ENCODE measurements at regions not wholly inside any gene's neighbourhood (a gene's known extent, or its start where the extent isn't known, plus 50 kb on each side); places are given as distances from the start of the nearest gene placed in this dataset.

DNA sequence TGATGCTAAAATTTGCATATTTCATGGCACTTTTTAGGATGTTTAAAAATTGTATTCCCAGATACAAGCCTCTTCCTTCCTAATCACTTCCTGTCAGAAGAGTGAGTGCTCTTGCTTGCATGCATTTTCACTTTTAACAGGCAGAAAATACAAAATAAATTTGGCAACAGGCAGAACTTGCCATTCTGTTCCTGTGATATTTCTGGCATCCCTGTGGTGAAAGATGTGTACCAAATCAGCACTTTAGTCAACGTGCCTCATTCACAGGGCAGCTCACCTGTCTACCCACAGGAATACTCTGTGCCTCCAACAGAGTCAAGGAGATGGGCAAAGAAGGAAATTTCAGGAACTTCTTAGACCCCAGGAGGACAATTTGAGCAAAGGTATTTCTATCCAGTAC lies 360.9 kb downstream of the AKAIN1 start:
- no peak for ATAC-seq (replicated peaks in 6 of 8)
- H3K4me1 ChIP-seq (replicated peaks in 1 of 2) = peaks cover 8 to 17% of the 10 kb centered on the region in 2 donors
- H3K4me3 ChIP-seq = no peak overlapping the region
- in situ Hi-C loops (cut with MboI; ENCODE audit: low pct_unique_long_range_greater_than_20kb in 2 of 9, low sequenced_read_pairs in 9 of 9, unreplicated experiment in 9 of 9) = no loop called here
- 0 to 100% (median 43%) methylated on average over 1 of the region's 1 CpG; no CpG with 5 or more reads in 3 of the 10 experiments for WGBS, 10 experiments
- H3K27ac ChIP-seq = no peak overlapping the region

DNA sequence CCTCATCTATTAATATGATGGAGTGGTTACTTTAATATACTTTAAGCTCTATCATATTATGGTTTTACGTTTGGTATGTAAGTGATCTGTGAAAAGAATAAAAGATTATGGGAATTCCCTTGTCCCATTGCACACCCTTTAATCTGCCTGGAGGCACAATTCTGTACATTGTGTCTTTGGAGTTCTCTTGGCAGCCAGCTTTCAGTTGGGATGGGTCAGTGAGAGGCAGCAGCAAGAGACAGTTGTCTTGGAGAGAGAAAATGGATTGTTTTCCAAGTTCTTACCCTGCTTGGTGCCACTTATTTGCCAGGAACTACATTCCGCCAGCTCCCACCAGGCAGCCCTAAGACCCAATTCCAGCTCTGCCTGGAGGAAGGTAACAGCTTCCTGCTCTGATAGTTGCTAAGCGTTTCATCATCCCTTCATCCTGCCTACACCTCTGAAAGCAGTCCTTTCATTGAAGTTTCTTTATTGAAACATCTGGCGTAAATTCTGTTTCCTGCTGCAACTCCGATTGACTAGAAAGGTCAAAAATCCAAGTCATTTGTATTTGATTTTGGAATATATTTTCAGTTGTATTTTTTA lies 365.2 kb downstream of the AKAIN1 start:
- Histone ChIP-seq H3K4me1 (replicated peaks in 1 of 2) (peaks cover 8 to 17% of the 10 kb centered on the region in 2 donors), H3K4me3 (no peak overlapping the region), H3K27ac (peak overlapping the region; percentile 54 to 58)
- WGBS, 10 experiments = 0 to 93% (median 70%) methylated on average over 2 to 5 of the region's 5 CpGs; no CpG with 5 or more reads in 1 of the 10 experiments
- ATAC-seq (replicated peaks in 6 of 8) = peak in 5 of 8 experiments; percentile 57 to 99 (median 76)
- in situ Hi-C loops (cut with MboI; ENCODE audit: low pct_unique_long_range_greater_than_20kb in 2 of 9, low sequenced_read_pairs in 9 of 9, unreplicated experiment in 9 of 9) = no loop called here

DNA sequence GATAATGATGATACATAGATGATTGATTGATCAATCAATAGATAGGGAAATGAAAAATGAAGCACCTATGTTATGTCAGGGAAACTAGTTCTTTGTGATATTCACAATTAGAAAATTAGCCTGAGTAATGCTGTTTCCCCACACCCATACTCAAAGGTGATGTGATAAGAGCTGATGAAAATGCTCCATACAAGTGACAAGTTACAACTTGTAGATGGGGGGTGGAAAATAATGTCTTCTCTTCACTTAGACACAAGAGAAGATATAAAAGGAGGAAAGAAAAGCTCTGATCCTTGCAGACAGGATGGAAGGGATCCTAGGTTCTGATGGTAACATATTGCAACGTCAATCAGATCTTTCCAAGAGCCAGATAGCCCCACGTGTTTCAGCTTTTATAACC lies 365.9 kb downstream of the AKAIN1 start:
- H3K4me3 ChIP-seq = no peak overlapping the region
- ATAC-seq (replicated peaks in 6 of 8) = no peak
- in situ Hi-C loops (cut with MboI; ENCODE audit: low pct_unique_long_range_greater_than_20kb in 2 of 9, low sequenced_read_pairs in 9 of 9, unreplicated experiment in 9 of 9) = no loop called here
- WGBS, 10 experiments = 0 to 94% (median 77%) methylated on average over 1 to 2 of the region's 2 CpGs; no CpG with 5 or more reads in 4 of the 10 experiments
- H3K27ac ChIP-seq = no peak overlapping the region
- peaks cover 8 to 17% of the 10 kb centered on the region in 2 donors for H3K4me1 ChIP-seq (replicated peaks in 1 of 2)

DNA sequence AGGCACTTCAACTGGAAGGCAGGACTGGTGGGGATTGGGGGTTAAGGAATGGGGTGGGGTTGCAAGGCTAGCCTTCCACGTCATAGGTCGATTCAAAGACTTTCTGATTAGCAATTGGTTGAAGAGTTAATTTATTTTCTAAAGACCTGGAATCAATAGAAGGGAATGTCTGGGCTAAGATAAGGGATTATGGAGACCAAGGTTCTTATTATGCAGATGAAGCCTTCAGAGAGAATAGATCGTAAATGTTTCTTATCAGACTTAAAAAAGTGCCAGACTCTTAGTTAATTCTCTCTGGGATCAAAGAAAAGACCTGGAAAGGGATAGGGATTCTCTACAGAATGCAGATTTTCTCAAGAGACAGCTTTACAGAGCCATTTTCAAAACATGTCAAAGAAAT lies 368.0 kb upstream of the DLGAP1 start:
- Histone ChIP-seq H3K4me1 (replicated peaks in 1 of 2) (no peaks in the 10 kb centered on the region), H3K27ac (no peak overlapping the region), H3K4me3 (no peak overlapping the region)
- in situ Hi-C loops (cut with MboI; ENCODE audit: low pct_unique_long_range_greater_than_20kb in 2 of 9, low sequenced_read_pairs in 9 of 9, unreplicated experiment in 9 of 9) = no loop called here
- WGBS, 10 experiments = 0 to 76% (median 33%) methylated on average over 1 to 3 of the region's 3 CpGs; no CpG with 5 or more reads in 4 of the 10 experiments
- ATAC-seq (replicated peaks in 6 of 8) = no peak

DNA sequence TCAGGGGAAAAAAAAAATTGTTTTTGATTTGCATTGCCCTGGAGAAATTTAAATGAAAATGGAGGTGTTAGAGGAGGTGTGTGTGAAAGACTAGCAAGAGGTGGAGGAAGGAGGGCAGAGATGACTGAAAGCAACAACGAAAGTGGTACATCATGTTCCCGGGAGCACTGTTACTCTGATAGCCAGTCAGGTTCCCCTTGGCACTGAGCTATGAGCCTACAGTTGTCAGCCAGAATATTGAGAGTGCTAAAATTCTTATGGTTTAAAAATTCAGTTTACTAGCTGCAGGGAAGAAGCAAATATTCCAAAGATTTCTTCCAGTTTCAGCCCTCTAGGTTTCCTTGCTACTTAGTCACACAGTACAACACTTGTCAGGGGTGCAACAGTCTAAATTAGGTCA lies 366.7 kb upstream of the DLGAP1 start:
- Histone ChIP-seq H3K27ac (no peak overlapping the region), H3K4me3 (no peak overlapping the region), H3K4me1 (replicated peaks in 1 of 2) (no peaks in the 10 kb centered on the region)
- in situ Hi-C loops (cut with MboI; ENCODE audit: low pct_unique_long_range_greater_than_20kb in 2 of 9, low sequenced_read_pairs in 9 of 9, unreplicated experiment in 9 of 9) = no loop called here
- 0 to 87% (median 60%) methylated on average over 1 to 2 of the region's 2 CpGs; no CpG with 5 or more reads in 3 of the 10 experiments for WGBS, 10 experiments
- ATAC-seq (replicated peaks in 6 of 8) = no peak

DNA sequence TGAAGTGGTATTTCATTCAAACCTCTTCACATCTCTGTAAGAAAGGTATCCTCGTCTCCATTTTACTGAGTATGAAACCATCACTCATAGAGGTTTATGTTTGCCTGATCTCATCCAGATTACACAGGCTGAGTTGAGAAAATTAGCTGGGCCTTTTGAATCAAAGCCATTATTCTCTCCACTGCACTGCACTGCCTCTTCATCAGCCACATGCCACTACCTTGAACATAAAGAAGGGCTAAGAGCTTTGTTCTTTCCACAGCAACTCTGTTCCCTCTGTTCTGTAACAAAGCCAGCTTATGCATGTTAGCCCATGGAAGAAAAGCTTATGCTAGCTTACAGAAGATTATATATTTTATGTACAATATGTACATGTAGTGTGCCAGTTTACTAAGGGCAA lies 362.6 kb upstream of the DLGAP1 start:
- Histone ChIP-seq H3K4me1 (replicated peaks in 1 of 2) (no peaks in the 10 kb centered on the region), H3K4me3 (no peak overlapping the region), H3K27ac (no peak overlapping the region)
- 33 to 100% (median 90%) methylated on average over 1 of the region's 1 CpG; no CpG with 5 or more reads in 6 of the 10 experiments for WGBS, 10 experiments
- in situ Hi-C loops (cut with MboI; ENCODE audit: low pct_unique_long_range_greater_than_20kb in 2 of 9, low sequenced_read_pairs in 9 of 9, unreplicated experiment in 9 of 9) = no loop called here
- ATAC-seq (replicated peaks in 6 of 8) = peak in 4 of 8 experiments; percentile 23 to 59 (median 48)

DNA sequence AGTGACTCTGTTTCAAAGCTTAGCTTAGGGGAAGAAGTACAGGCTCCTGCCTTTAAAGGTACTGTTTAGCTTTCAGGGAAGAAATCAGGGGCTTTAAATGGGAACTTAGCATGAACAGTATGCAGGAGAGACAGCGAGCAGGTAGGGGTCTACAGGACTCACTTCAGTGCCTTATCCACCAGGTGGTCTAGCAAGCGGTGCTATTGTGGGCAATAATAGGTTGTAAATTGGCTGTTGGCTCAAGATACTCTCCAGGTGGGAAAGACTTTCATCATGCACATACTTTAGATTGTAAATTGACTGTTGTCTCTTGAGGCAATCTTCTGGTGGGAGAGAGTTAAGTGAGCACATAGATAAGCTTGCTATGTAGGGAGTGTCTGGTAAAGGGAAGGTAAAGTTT lies 358.6 kb upstream of the DLGAP1 start:
- H3K4me1 ChIP-seq (replicated peaks in 1 of 2) = no peaks in the 10 kb centered on the region
- WGBS, 10 experiments = 0 to 100% (median 60%) methylated on average over 1 to 2 of the region's 2 CpGs; no CpG with 5 or more reads in 5 of the 10 experiments
- no peak overlapping the region for H3K27ac ChIP-seq
- no peak for ATAC-seq (replicated peaks in 6 of 8)
- in situ Hi-C loops (cut with MboI; ENCODE audit: low pct_unique_long_range_greater_than_20kb in 2 of 9, low sequenced_read_pairs in 9 of 9, unreplicated experiment in 9 of 9) = no loop called here
- H3K4me3 ChIP-seq = no peak overlapping the region

DNA sequence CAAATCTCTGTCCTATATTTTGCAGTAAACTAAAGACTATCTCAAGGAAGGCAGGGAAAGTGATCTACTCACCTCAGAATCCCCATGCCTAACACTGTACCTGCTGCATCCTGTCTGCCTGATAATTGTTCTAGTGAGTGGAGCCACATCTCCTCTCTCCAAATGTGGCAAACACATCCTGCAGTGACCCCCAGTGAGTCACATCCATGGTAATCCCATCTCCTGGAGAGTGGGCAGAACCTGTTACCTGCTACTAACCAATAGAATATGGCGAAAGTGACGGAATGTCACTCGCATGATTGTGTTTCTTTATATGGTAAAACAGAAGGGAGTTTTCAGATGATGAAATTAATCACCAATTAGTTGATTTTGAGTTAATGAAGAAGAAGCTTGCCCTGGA lies 353.8 kb upstream of the DLGAP1 start:
- Histone ChIP-seq H3K27ac (no peak overlapping the region), H3K4me3 (no peak overlapping the region), H3K4me1 (replicated peaks in 1 of 2) (no peaks in the 10 kb centered on the region)
- in situ Hi-C loops (cut with MboI; ENCODE audit: low pct_unique_long_range_greater_than_20kb in 2 of 9, low sequenced_read_pairs in 9 of 9, unreplicated experiment in 9 of 9) = no loop called here
- no peak for ATAC-seq (replicated peaks in 6 of 8)
- WGBS, 10 experiments = 0 to 100% (median 67%) methylated on average over 1 to 3 of the region's 3 CpGs; no CpG with 5 or more reads in 3 of the 10 experiments

DNA sequence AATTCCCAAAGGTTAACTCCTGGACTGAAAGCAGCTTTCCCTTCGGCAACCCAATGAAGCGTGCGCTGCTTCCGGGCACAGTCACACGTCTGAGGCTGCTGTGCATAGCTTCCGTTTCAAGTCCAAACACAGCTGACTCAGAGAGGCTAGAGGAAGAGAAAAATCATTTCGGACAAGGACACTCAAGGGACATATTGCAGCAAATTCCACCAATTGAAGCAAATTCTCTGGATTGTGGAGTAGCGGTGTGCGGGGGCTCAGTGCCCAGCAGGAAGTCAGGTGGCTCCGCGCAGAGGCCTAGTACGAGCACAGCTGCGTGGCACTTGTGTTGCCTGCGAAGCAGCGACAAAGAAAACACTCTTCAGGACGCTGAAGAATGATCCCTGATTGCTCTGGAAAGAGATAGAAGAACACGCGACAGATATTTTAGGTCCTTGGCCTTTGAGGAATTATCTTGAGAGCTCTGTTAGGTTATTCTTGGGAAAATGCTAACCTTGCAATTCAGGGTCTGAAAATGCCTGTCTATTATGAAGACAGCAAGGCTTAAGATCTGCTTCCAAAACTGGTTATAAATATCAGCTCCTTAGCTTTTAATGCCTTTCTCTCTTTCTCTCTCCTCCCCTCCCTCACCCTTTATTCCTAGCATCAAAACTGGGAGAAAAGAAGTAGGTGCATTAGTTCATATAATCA lies 352.6 kb upstream of the DLGAP1 start:
- in situ Hi-C loops (cut with MboI; ENCODE audit: low pct_unique_long_range_greater_than_20kb in 2 of 9, low sequenced_read_pairs in 9 of 9, unreplicated experiment in 9 of 9) = no loop called here
- no peak overlapping the region for H3K27ac ChIP-seq
- WGBS, 10 experiments = 55 to 100% (median 80%) methylated on average over 1 to 12 of the region's 18 CpGs; no CpG with 5 or more reads in 1 of the 10 experiments

DNA sequence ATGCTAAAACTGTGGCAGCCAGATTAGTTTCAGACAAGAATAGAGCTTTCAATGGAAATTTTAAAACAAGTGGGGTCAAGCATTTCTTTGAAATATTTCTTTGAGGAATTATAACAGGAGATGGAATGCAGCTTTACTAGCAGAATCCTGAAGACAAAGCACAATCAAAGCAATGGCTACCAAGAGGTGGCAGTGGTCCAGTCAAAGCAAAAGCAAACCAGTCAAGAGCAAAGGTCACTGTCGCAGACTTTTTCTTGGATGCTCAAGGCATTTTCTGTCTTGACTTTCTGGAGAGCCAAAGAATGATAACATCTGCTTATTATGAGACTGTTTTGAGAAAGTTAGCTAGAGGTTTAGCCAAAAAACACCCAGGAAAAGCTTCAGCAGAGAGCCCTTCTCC lies 351.2 kb upstream of the DLGAP1 start:
- no peak for ATAC-seq (replicated peaks in 6 of 8)
- 0 to 100% (median 60%) methylated on average over 1 of the region's 1 CpG; no CpG with 5 or more reads in 2 of the 10 experiments for WGBS, 10 experiments

More for the DNA sequence above, 352.6 kb upstream of the DLGAP1 start:
- Histone ChIP-seq H3K4me3 (no peak overlapping the region), H3K4me1 (replicated peaks in 1 of 2) (no peaks in the 10 kb centered on the region)
- no peak for ATAC-seq (replicated peaks in 6 of 8)

DNA sequence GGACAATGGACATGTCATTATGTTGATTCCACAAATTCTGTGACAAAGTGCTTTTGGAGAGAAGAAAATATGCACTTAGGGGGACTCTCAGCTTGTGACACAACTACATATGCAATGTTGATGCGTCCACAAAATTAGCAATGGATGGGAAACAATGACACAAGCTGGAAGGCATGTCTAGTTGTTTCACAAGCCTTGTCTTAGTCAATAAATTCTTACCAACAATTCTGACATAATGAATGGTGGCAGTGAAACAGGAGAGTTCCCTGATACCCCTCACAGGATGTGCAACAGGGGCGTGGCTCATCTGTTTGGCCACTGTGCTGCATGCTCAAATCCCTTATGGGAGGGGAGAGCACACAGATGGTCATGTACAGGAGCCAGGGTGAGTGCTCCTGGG lies 347.2 kb upstream of the DLGAP1 start:
- 13 to 100% (median 63%) methylated on average over 1 to 2 of the region's 2 CpGs; no CpG with 5 or more reads in 3 of the 10 experiments for WGBS, 10 experiments
- in situ Hi-C loops (cut with MboI; ENCODE audit: low pct_unique_long_range_greater_than_20kb in 2 of 9, low sequenced_read_pairs in 9 of 9, unreplicated experiment in 9 of 9) = no loop called here
- ATAC-seq (replicated peaks in 6 of 8) = no peak
- no peak overlapping the region for H3K4me3 ChIP-seq
- no peak overlapping the region for H3K27ac ChIP-seq
- H3K4me1 ChIP-seq (replicated peaks in 1 of 2) = no peaks in the 10 kb centered on the region

More for the DNA sequence above, 351.2 kb upstream of the DLGAP1 start:
- Histone ChIP-seq H3K27ac (no peak overlapping the region), H3K4me1 (replicated peaks in 1 of 2) (no peaks in the 10 kb centered on the region), H3K4me3 (no peak overlapping the region)
- in situ Hi-C loops (cut with MboI; ENCODE audit: low pct_unique_long_range_greater_than_20kb in 2 of 9, low sequenced_read_pairs in 9 of 9, unreplicated experiment in 9 of 9) = no loop called here

DNA sequence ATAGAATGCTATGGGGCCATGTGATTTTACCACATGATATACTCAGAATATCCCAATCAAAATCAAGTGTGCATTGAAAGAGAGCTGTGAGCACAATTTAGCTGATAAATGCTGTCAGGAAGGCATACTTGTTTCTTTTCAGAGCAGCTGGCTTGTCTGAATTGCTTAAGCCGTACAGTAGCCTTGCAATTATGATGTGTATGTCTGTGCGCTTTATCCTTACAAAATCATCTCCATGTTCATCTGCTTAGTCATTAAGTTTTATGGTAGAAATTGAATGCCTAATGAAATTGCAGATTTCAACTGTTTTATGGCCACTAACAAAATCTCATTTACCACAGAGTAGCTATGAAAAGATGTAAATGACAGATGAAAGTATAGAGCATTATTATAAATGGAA lies 346.0 kb upstream of the DLGAP1 start:
- WGBS, 10 experiments = 0 to 100% (median 90%) methylated on average over 1 to 2 of the region's 2 CpGs; no CpG with 5 or more reads in 1 of the 10 experiments
- no peak for ATAC-seq (replicated peaks in 6 of 8)

DNA sequence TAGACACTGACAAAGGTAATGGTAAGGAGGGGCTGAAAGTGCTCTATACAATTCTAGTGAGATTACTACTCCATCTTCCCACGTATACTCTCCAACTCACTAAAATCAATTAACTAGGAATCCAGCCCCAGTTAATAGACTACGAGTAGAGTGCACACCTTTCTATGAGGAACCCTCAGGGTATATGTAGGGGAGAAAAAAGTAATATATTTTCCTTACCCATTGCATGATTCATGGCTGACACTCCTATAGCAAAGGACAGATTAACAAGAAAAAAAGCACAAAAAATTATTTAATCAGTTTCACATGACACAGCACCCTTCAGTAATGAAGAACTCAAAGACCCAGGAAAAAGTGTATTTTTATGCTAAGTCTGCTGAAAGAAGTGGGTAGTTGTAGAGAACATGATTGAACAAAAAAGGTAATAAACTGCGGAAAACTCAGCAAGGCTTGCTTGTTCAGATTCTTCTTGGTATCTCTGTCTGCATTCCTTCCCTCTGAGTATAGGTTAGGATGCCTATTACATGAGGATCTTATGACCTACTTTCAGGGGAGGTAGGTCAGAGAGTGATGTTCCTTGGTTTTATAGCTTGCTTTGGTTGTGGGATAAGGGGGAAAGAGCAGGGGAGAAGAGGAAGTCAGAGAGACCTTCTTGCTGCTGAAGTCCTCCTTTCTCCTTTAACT lies 342.0 kb upstream of the DLGAP1 start:
- Histone ChIP-seq H3K27ac (no peak overlapping the region), H3K4me1 (replicated peaks in 1 of 2) (no peaks in the 10 kb centered on the region), H3K4me3 (no peak overlapping the region)
- 0 to 88% (median 45%) methylated on average over 1 to 3 of the region's 3 CpGs; no CpG with 5 or more reads in 2 of the 10 experiments for WGBS, 10 experiments
- no peak for ATAC-seq (replicated peaks in 6 of 8)
- in situ Hi-C loops (cut with MboI; ENCODE audit: low pct_unique_long_range_greater_than_20kb in 2 of 9, low sequenced_read_pairs in 9 of 9, unreplicated experiment in 9 of 9) = loop anchor here in 2 of 9 experiments (10.0 to 25.0 kb wide), 2 partner anchors 62 to 90 kb away; no protein-coding TSS in a partner anchor

More for the DNA sequence above, 346.0 kb upstream of the DLGAP1 start:
- Histone ChIP-seq H3K4me3 (no peak overlapping the region), H3K27ac (no peak overlapping the region), H3K4me1 (replicated peaks in 1 of 2) (no peaks in the 10 kb centered on the region)
- in situ Hi-C loops (cut with MboI; ENCODE audit: low pct_unique_long_range_greater_than_20kb in 2 of 9, low sequenced_read_pairs in 9 of 9, unreplicated experiment in 9 of 9) = no loop called here

Measured in motor neuron (in vitro differentiated cells).